Mesenchymal stem cell (in vitro differentiated cells and primary cell): ENCODE measurements at regions not wholly inside any gene's neighbourhood (a gene's known extent, or its start where the extent isn't known, plus 50 kb on each side); places are given as distances from the start of the nearest gene placed in this dataset.
"Not testable (repeated sequence)": the region's sequence is repeated elsewhere in the genome, so short reads cannot be mapped to it uniquely, and the experiment has no call there.

Source experiments
- DNase-seq: peaks from one replicate; pipeline ENCODE4 v3.0.0-alpha.2; 2013
- H2AFZ ChIP-seq: one replicate; pipeline ENCODE4 v1.6.1; 2013; ENCODE audit warnings: low read depth, mild to moderate bottlenecking, control low read depth, inconsistent platforms, low read length, moderate library complexity
- H2AK5ac ChIP-seq: 2 replicates; pipeline ENCODE4 v1.6.1; 2013; ENCODE audit warnings: low read length, moderate library complexity, mild to moderate bottlenecking, inconsistent platforms; ENCODE audit not compliant: severe bottlenecking
- H2BK120ac ChIP-seq: one replicate; pipeline ENCODE4 v1.6.1; 2013; ENCODE audit warnings: low read depth, mild to moderate bottlenecking, inconsistent platforms, low read length, moderate library complexity
- H2BK12ac ChIP-seq, 2 experiments: one replicate each; pipeline ENCODE4 v1.6.1; 2013; ENCODE audit warnings: inconsistent platforms in 2 of 2, low read length in 2 of 2, mild to moderate bottlenecking in 2 of 2, moderate library complexity in 2 of 2, control low read depth in 1 of 2
- H2BK15ac ChIP-seq: one replicate; pipeline ENCODE4 v1.6.1; 2013; ENCODE audit warnings: mild to moderate bottlenecking, low read depth, inconsistent platforms; ENCODE audit not compliant: poor library complexity, severe bottlenecking
- H2BK5ac ChIP-seq: 2 replicates; pipeline ENCODE4 v1.6.1; 2013; ENCODE audit warnings: low read depth, mild to moderate bottlenecking, low read length, control low read depth, inconsistent platforms; ENCODE audit not compliant: poor library complexity, severe bottlenecking
- H3K14ac ChIP-seq, 2 experiments: one replicate each; pipeline ENCODE4 v1.6.1; 2013; ENCODE audit warnings: inconsistent platforms in 2 of 2, low read length in 2 of 2, control low read depth in 1 of 2, mild to moderate bottlenecking in 1 of 2, moderate library complexity in 1 of 2
- H3K18ac ChIP-seq, 2 experiments: one replicate each; pipeline ENCODE4 v1.6.1; 2013; ENCODE audit warnings: inconsistent platforms in 2 of 2, low read length in 2 of 2, control low read depth in 1 of 2, low read depth in 1 of 2, mild to moderate bottlenecking in 1 of 2
- H3K23ac ChIP-seq, 2 experiments: one replicate each; pipeline ENCODE4 v1.6.1; 2013; ENCODE audit warnings: inconsistent platforms in 2 of 2, low read length in 2 of 2, mild to moderate bottlenecking in 2 of 2, moderate library complexity in 2 of 2, control low read depth in 1 of 2
- H3K27ac ChIP-seq: 2 replicates; pipeline ENCODE4 v1.5.1; 2013; ENCODE audit warnings: mild to moderate bottlenecking, moderate library complexity, low read length, control low read depth, inconsistent platforms; ENCODE audit not compliant: poor library complexity, severe bottlenecking
- H3K27me3 ChIP-seq, 2 experiments: 2 replicates each; pipeline versions ENCODE4 v1.6.1 to v1.7.0; 2013; ENCODE audit warnings: low read length in 2 of 2, mild to moderate bottlenecking in 2 of 2, moderate library complexity in 2 of 2, control low read depth in 1 of 2, inconsistent platforms in 1 of 2; ENCODE audit not compliant: control insufficient read depth in 1 of 2, insufficient read depth in 1 of 2
- H3K36me3 ChIP-seq, 2 experiments: 2 replicates each; pipeline versions ENCODE4 v1.6.1 to v1.7.0; 2013; ENCODE audit warnings: low read length in 2 of 2, control low read depth in 1 of 2, inconsistent platforms in 1 of 2, low read depth in 1 of 2, mild to moderate bottlenecking in 1 of 2; ENCODE audit not compliant: insufficient read depth in 2 of 2, control insufficient read depth in 1 of 2
- H3K4ac ChIP-seq, 2 experiments: one replicate each; pipeline ENCODE4 v1.6.1; 2013; ENCODE audit warnings: inconsistent platforms in 2 of 2, low read length in 2 of 2, mild to moderate bottlenecking in 2 of 2, moderate library complexity in 2 of 2, control low read depth in 1 of 2, low read depth in 1 of 2
- H3K4me1 ChIP-seq: 2 replicates; pipeline ENCODE4 v1.6.1; 2013; ENCODE audit warnings: low read depth, low read length, control low read depth; ENCODE audit not compliant: control insufficient read depth, insufficient read depth
- H3K4me2 ChIP-seq: 2 replicates; pipeline ENCODE4 v1.6.1; 2013; ENCODE audit warnings: low read length, mild to moderate bottlenecking, inconsistent platforms; ENCODE audit not compliant: poor library complexity, severe bottlenecking
- H3K4me3 ChIP-seq, 2 experiments: 2 replicates each; pipeline versions ENCODE4 v1.5.1 to v1.7.0; 2013; ENCODE audit warnings: low read length in 2 of 2, mild to moderate bottlenecking in 2 of 2, control low read depth in 1 of 2, low read depth in 1 of 2; ENCODE audit not compliant: insufficient read depth in 1 of 2
- H3K79me1 ChIP-seq: replicated peaks from 2 replicates; pipeline ENCODE4 v1.6.1; 2013; ENCODE audit warnings: mild to moderate bottlenecking, control low read depth, low read length, inconsistent platforms; ENCODE audit not compliant: poor library complexity, severe bottlenecking
- H3K9ac ChIP-seq: 2 replicates; pipeline ENCODE4 v1.7.0; 2013; ENCODE audit warnings: mild to moderate bottlenecking, low read length, moderate library complexity
- H3K9me3 ChIP-seq: 2 replicates; pipeline ENCODE4 v1.7.0; 2013; ENCODE audit warnings: mild to moderate bottlenecking, low read length; ENCODE audit not compliant: control insufficient read depth
- H4K8ac ChIP-seq: one replicate; pipeline ENCODE4 v1.6.1; 2013; ENCODE audit warnings: inconsistent platforms, mild to moderate bottlenecking, low read length, moderate library complexity
- H4K91ac ChIP-seq: one replicate; pipeline ENCODE4 v1.6.1; 2013; ENCODE audit warnings: mild to moderate bottlenecking, low read length, inconsistent platforms
- WGBS: methylation state at CpG from one replicate; pipeline ENCODE4 v1.1.7; 2013; ENCODE audit warnings: mixed read lengths; 5-methylcytosine and 5-hydroxymethylcytosine counted together

GRCh38 chr2:242098034-242098433, 228.5 kb downstream of the RTP5 start:
- H3K4me2 ChIP-seq: no peak overlapping the region
- no peak overlapping the region for H2BK15ac ChIP-seq
- H3K27ac ChIP-seq: no peak overlapping the region
- no peak overlapping the region for H2BK5ac ChIP-seq
- peak overlapping the region; percentile 16 for H3K9ac ChIP-seq
- DNase-seq: no peak
- H3K4ac ChIP-seq: no peak overlapping the region
- H3K9me3 ChIP-seq: no peaks in the 10 kb centered on the region
- H2BK12ac ChIP-seq: no peak overlapping the region
- no peaks in the 10 kb centered on the region for H3K27me3 ChIP-seq
- WGBS: no CpG with 5 or more reads among the region's 1 CpG
- peaks cover 4 to 11% of the 10 kb centered on the region in 2 experiments for H3K36me3 ChIP-seq
- H3K79me1 ChIP-seq: peaks cover 11% of the 10 kb centered on the region
- no peak overlapping the region for H3K14ac ChIP-seq
- no peak overlapping the region for H2AFZ ChIP-seq
- no peak overlapping the region for H3K23ac ChIP-seq
- H4K91ac ChIP-seq: no peak overlapping the region
- no peak overlapping the region for H4K8ac ChIP-seq
- no peaks in the 10 kb centered on the region for H3K4me1 ChIP-seq
- no peak overlapping the region for H3K4me3 ChIP-seq
- no peak overlapping the region for H2BK120ac ChIP-seq
- no peak overlapping the region for H2AK5ac ChIP-seq
- no peak overlapping the region for H3K18ac ChIP-seq

DNA sequence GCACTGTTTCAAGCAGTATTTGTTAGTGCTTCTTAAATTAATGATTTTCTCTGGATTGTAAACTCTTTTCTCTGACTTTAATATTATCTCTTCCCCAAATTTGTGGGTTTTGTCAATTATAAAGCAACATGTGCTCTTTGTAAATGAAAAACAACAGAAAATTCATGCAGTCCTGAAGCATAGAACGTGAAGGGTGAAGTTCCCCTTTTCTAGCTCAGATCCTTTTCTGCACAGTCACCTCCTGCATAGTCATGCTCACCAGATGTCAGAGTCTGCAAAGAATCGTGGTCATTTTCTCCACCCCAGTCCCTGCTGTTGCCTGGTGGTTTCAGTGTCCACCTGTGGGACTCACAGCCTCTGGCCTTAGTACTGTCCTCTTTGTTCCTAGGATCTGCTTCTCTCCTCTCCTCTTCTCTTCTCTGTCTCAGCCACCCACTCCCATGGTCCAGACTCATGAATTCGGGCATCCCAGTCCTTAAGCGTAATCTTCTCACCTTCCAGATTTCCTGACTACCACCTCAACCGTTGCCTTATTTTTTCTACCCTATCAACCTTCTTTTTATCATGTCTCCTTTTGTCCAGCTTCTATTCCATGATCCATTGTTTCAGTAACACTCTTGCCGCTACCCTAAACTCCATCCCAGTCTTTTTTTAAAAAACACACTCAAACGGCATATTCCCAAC, 229.1 kb downstream of the RTP5 start:
- no peak overlapping the region for H3K4me2 ChIP-seq
- no peak overlapping the region for H3K4ac ChIP-seq
- H3K36me3 ChIP-seq: peaks cover 4 to 11% of the 10 kb centered on the region in 2 experiments
- no peaks in the 10 kb centered on the region for H3K4me1 ChIP-seq
- H2BK5ac ChIP-seq: no peak overlapping the region
- WGBS: 80% methylated on average over 7 of the region's 7 CpGs
- H2AK5ac ChIP-seq: no peak overlapping the region
- H3K27me3 ChIP-seq: no peaks in the 10 kb centered on the region
- no peak overlapping the region for H2BK12ac ChIP-seq
- H2AFZ ChIP-seq: no peak overlapping the region
- peak overlapping the region; percentile 16 for H3K9ac ChIP-seq
- H2BK15ac ChIP-seq: no peak overlapping the region
- peak overlapping the region in 1 of 2 experiments; percentile 69 for H3K23ac ChIP-seq
- DNase-seq: no peak
- H4K91ac ChIP-seq: no peak overlapping the region
- H3K18ac ChIP-seq: no peak overlapping the region
- no peak overlapping the region for H3K4me3 ChIP-seq
- no peak overlapping the region for H2BK120ac ChIP-seq
- no peak overlapping the region for H3K27ac ChIP-seq
- no peaks in the 10 kb centered on the region for H3K9me3 ChIP-seq
- H3K79me1 ChIP-seq: peaks cover 11% of the 10 kb centered on the region
- H4K8ac ChIP-seq: no peak overlapping the region
- H3K14ac ChIP-seq: no peak overlapping the region

GRCh38 chr2:242103093-242103492, 233.6 kb downstream of the RTP5 start:
- DNase-seq, H3K4me1 ChIP-seq, H4K8ac ChIP-seq, H2BK5ac ChIP-seq, H2BK12ac ChIP-seq, H2AK5ac ChIP-seq, H3K4me2 ChIP-seq, H3K23ac ChIP-seq, H3K18ac ChIP-seq, H2BK15ac ChIP-seq, H3K4me3 ChIP-seq, H3K27me3 ChIP-seq, H3K14ac ChIP-seq, H3K9ac ChIP-seq, H3K79me1 ChIP-seq, H3K27ac ChIP-seq, H4K91ac ChIP-seq, H3K9me3 ChIP-seq, H2BK120ac ChIP-seq, H3K4ac ChIP-seq, H2AFZ ChIP-seq, H3K36me3 ChIP-seq: not testable (repeated sequence)
- WGBS: 89% methylated on average over 2 of the region's 2 CpGs

- H3K9me3 ChIP-seq, H3K18ac ChIP-seq, H2BK120ac ChIP-seq, H3K9ac ChIP-seq, H4K8ac ChIP-seq, H2BK15ac ChIP-seq, H3K4me3 ChIP-seq, H3K23ac ChIP-seq, H3K27me3 ChIP-seq, H3K14ac ChIP-seq, H3K27ac ChIP-seq, H2AFZ ChIP-seq, H3K79me1 ChIP-seq, H2BK5ac ChIP-seq, H2BK12ac ChIP-seq, H3K4me2 ChIP-seq, H3K4ac ChIP-seq, DNase-seq, H3K36me3 ChIP-seq, H2AK5ac ChIP-seq, H3K4me1 ChIP-seq, H4K91ac ChIP-seq: not testable (repeated sequence)
- 86% methylated on average over 7 of the region's 7 CpGs for WGBS
Measured at GRCh38 chr2:242104202-242104956, 234.8 kb downstream of the RTP5 start.
